Activated CD8-positive, alpha-beta memory T cell treated with anti-CD3 and anti-CD28 coated beads, Interleukin-2, amount 10 ng/mL, durations not matched to agents 7 days and 5 days (primary cell): ENCODE measurements at regions not wholly inside any gene's neighbourhood (a gene's known extent, or its start where the extent isn't known, plus 50 kb on each side); places are given as distances from the start of the nearest gene placed in this dataset.

ENCODE experiments used
- ATAC-seq: fragments of 150-1000 bp; cut with Tn5 transposase; one replicate; pipeline ENCODE4 v1.10.0; 2021; ENCODE audit warnings: moderate library complexity
- CTCF ChIA-PET: fragments of 350-600 bp; sonication (Branson Sonifier 250); formaldehyde crosslinking; loops from one replicate; lab custom pipeline; 2021; ENCODE audit warnings: antibody characterized with exemption; lab: Charles Lee
- DNase-seq: peaks from one replicate; pipeline ENCODE4 v3.0.0-alpha.2; 2020
- H3K27ac Mint-ChIP-seq: one replicate; pipeline ENCODE4 v1.8.0; 2021; ENCODE audit warnings: mild to moderate bottlenecking, mixed read lengths
- H3K27me3 Mint-ChIP-seq: one replicate; pipeline ENCODE4 v1.8.0; 2021; ENCODE audit warnings: mixed read lengths
- H3K36me3 Mint-ChIP-seq: one replicate; pipeline ENCODE4 v1.8.0; 2021; ENCODE audit warnings: mild to moderate bottlenecking, mixed read lengths
- H3K4me1 Mint-ChIP-seq: one replicate; pipeline ENCODE4 v1.8.0; 2021; ENCODE audit warnings: mixed read lengths
- H3K4me3 Mint-ChIP-seq: one replicate; pipeline ENCODE4 v1.8.0; 2021; ENCODE audit warnings: mild to moderate bottlenecking, moderate library complexity, mixed read lengths
- H3K9me3 Mint-ChIP-seq: one replicate; pipeline ENCODE4 v1.8.0; 2022; ENCODE audit warnings: low read depth, mixed read lengths

- Mint-ChIP-seq H3K27me3 (no peaks in the 10 kb centered on the region), H3K27ac (peak overlapping the region; percentile 30), H3K36me3 (no peaks in the 10 kb centered on the region), H3K4me3 (no peak overlapping the region), H3K4me1 (peaks cover 17% of the 10 kb centered on the region), H3K9me3 (peaks cover 6% of the 10 kb centered on the region)
- DNase-seq (no peak), ATAC-seq (no peak)
- CTCF ChIA-PET, result no interaction called here
Observed at GRCh38 chr1:87219626-87220025, 109.1 kb upstream of the LMO4 start.

- peaks cover 4% of the 10 kb centered on the region for H3K9me3 Mint-ChIP-seq
- H3K27ac Mint-ChIP-seq, result no peak overlapping the region
- H3K4me3 Mint-ChIP-seq, result no peak overlapping the region
- DNase-seq (no peak), ATAC-seq (no peak)
- H3K27me3 Mint-ChIP-seq, result no peaks in the 10 kb centered on the region
- peaks cover 17% of the 10 kb centered on the region for H3K4me1 Mint-ChIP-seq
- CTCF ChIA-PET, result no interaction called here
- H3K36me3 Mint-ChIP-seq, result no peaks in the 10 kb centered on the region
Observed at GRCh38 chr1:87220993-87221392, 107.7 kb upstream of the LMO4 start.

- no peak for DNase-seq
- Mint-ChIP-seq H3K27ac (no peak overlapping the region), H3K36me3 (no peaks in the 10 kb centered on the region), H3K4me3 (no peak overlapping the region), H3K4me1 (peaks cover 14% of the 10 kb centered on the region), H3K27me3 (no peaks in the 10 kb centered on the region), H3K9me3 (no peaks in the 10 kb centered on the region)
- peak; percentile 80 for ATAC-seq
- CTCF ChIA-PET, result no interaction called here
Observed at GRCh38 chr1:87224201-87224600, 104.5 kb upstream of the LMO4 start.

- H3K36me3 Mint-ChIP-seq, result no peaks in the 10 kb centered on the region
- H3K4me1 Mint-ChIP-seq, result peaks cover 7% of the 10 kb centered on the region
- H3K27ac Mint-ChIP-seq, result no peak overlapping the region
- no peaks in the 10 kb centered on the region for H3K27me3 Mint-ChIP-seq
- ATAC-seq (no peak), DNase-seq (no peak)
- H3K9me3 Mint-ChIP-seq, result no peaks in the 10 kb centered on the region
- CTCF ChIA-PET, result no interaction called here
- no peak overlapping the region for H3K4me3 Mint-ChIP-seq
Observed at GRCh38 chr1:87225171-87225570, 103.5 kb upstream of the LMO4 start.

GRCh38 chr1:87226341-87226760 lies 102.3 kb upstream of the LMO4 start:
- no peak for DNase-seq
- no peaks in the 10 kb centered on the region for H3K27me3 Mint-ChIP-seq
- H3K4me1 Mint-ChIP-seq, result no peaks in the 10 kb centered on the region
- no peak overlapping the region for H3K4me3 Mint-ChIP-seq
- H3K27ac Mint-ChIP-seq, result no peak overlapping the region
- no peak for ATAC-seq
- H3K9me3 Mint-ChIP-seq, result no peaks in the 10 kb centered on the region
- CTCF ChIA-PET, result interaction anchor here (0.6 kb wide), 1 partner anchor 26 kb away, joined by 3 read pairs; no protein-coding TSS in a partner anchor
- no peaks in the 10 kb centered on the region for H3K36me3 Mint-ChIP-seq

- H3K4me3 Mint-ChIP-seq, result no peak overlapping the region
- H3K36me3 Mint-ChIP-seq, result no peaks in the 10 kb centered on the region
- ATAC-seq, result no peak
- CTCF ChIA-PET, result no interaction called here
- H3K27me3 Mint-ChIP-seq, result no peaks in the 10 kb centered on the region
- no peak for DNase-seq
- no peaks in the 10 kb centered on the region for H3K9me3 Mint-ChIP-seq
- H3K4me1 Mint-ChIP-seq, result no peaks in the 10 kb centered on the region
- H3K27ac Mint-ChIP-seq, result no peak overlapping the region
Observed at GRCh38 chr1:87227651-87228050, 101.0 kb upstream of the LMO4 start.

- ATAC-seq, result no peak
- peaks cover 3% of the 10 kb centered on the region for H3K27me3 Mint-ChIP-seq
- no peaks in the 10 kb centered on the region for H3K4me1 Mint-ChIP-seq
- no peak overlapping the region for H3K4me3 Mint-ChIP-seq
- no peaks in the 10 kb centered on the region for H3K9me3 Mint-ChIP-seq
- H3K27ac Mint-ChIP-seq, result no peak overlapping the region
- no peak for DNase-seq
- no peaks in the 10 kb centered on the region for H3K36me3 Mint-ChIP-seq
- CTCF ChIA-PET, result interaction anchor here (0.7 kb wide), 1 partner anchor 237 kb away, joined by 4 read pairs; no protein-coding TSS in a partner anchor
Observed at GRCh38 chr1:87230501-87230900, 98.2 kb upstream of the LMO4 start.

GRCh38 chr1:87231703-87232367 lies 96.8 kb upstream of the LMO4 start:
- Mint-ChIP-seq H3K9me3 (no peaks in the 10 kb centered on the region), H3K27me3 (peaks cover 7% of the 10 kb centered on the region), H3K4me3 (no peak overlapping the region), H3K27ac (no peak overlapping the region), H3K4me1 (peaks cover 5% of the 10 kb centered on the region), H3K36me3 (no peaks in the 10 kb centered on the region)
- DNase-seq (no peak), ATAC-seq (no peak)
- CTCF ChIA-PET, result no interaction called here

GRCh38 chr1:87236585-87236984 lies 92.1 kb upstream of the LMO4 start:
- H3K27me3 Mint-ChIP-seq, result peaks cover 11% of the 10 kb centered on the region
- peaks cover 5% of the 10 kb centered on the region for H3K4me1 Mint-ChIP-seq
- no peaks in the 10 kb centered on the region for H3K9me3 Mint-ChIP-seq
- ATAC-seq (peak; percentile 36), DNase-seq (no peak)
- CTCF ChIA-PET, result no interaction called here
- H3K4me3 Mint-ChIP-seq, result no peak overlapping the region
- H3K27ac Mint-ChIP-seq, result no peak overlapping the region
- no peaks in the 10 kb centered on the region for H3K36me3 Mint-ChIP-seq

- no peaks in the 10 kb centered on the region for H3K9me3 Mint-ChIP-seq
- H3K36me3 Mint-ChIP-seq, result no peaks in the 10 kb centered on the region
- CTCF ChIA-PET, result no interaction called here
- H3K4me3 Mint-ChIP-seq, result no peak overlapping the region
- no peak overlapping the region for H3K27ac Mint-ChIP-seq
- no peak for DNase-seq
- no peak for ATAC-seq
- peaks cover 5% of the 10 kb centered on the region for H3K4me1 Mint-ChIP-seq
- H3K27me3 Mint-ChIP-seq, result peaks cover 15% of the 10 kb centered on the region
Observed at GRCh38 chr1:87239997-87240605, 88.6 kb upstream of the LMO4 start.

GRCh38 chr1:87240661-87241285 lies 87.9 kb upstream of the LMO4 start:
- no peak for ATAC-seq
- Mint-ChIP-seq H3K9me3 (no peaks in the 10 kb centered on the region), H3K4me1 (peaks cover 5% of the 10 kb centered on the region), H3K27ac (no peak overlapping the region), H3K36me3 (no peaks in the 10 kb centered on the region), H3K27me3 (peaks cover 12% of the 10 kb centered on the region), H3K4me3 (no peak overlapping the region)
- CTCF ChIA-PET, result no interaction called here
- no peak for DNase-seq

- CTCF ChIA-PET, result no interaction called here
- no peak for ATAC-seq
- Mint-ChIP-seq H3K4me3 (no peak overlapping the region), H3K27ac (no peak overlapping the region), H3K27me3 (peaks cover 4% of the 10 kb centered on the region), H3K36me3 (no peaks in the 10 kb centered on the region), H3K4me1 (no peaks in the 10 kb centered on the region), H3K9me3 (no peaks in the 10 kb centered on the region)
- DNase-seq, result no peak
Observed at GRCh38 chr1:87242445-87243185, 86.1 kb upstream of the LMO4 start.

- Mint-ChIP-seq H3K9me3 (no peaks in the 10 kb centered on the region), H3K27ac (no peak overlapping the region), H3K36me3 (no peaks in the 10 kb centered on the region), H3K4me3 (no peak overlapping the region), H3K27me3 (peaks cover 8% of the 10 kb centered on the region), H3K4me1 (no peaks in the 10 kb centered on the region)
- ATAC-seq (no peak), DNase-seq (no peak)
- CTCF ChIA-PET, result no interaction called here
Observed at GRCh38 chr1:87243573-87243972, 85.1 kb upstream of the LMO4 start.
